Effector memory CD8-positive, alpha-beta T cell (primary cell): ENCODE measurements at regions not wholly inside any gene's neighbourhood (a gene's known extent, or its start where the extent isn't known, plus 50 kb on each side); places are given as distances from the start of the nearest gene placed in this dataset.
"Not testable (repeated sequence)": the region's sequence is repeated elsewhere in the genome, so short reads cannot be mapped to it uniquely, and the experiment has no call there.

Experiments used
- ATAC-seq: fragments of 150-1000 bp; cut with Tn5 transposase; replicated peaks from 2 replicates; pipeline ENCODE4 v1.10.0; 2021; ENCODE audit warnings: mild to moderate bottlenecking, moderate library complexity
- DNase-seq, 3 experiments: peaks; one replicate each; pipeline ENCODE4 v3.0.0; 2021
- H3K27ac Mint-ChIP-seq, 2 donors: one replicate each; pipeline ENCODE4 v1.8.0; 2022; ENCODE audit warnings: mild to moderate bottlenecking in 2 of 2, mixed read lengths in 2 of 2, moderate library complexity in 2 of 2
- H3K27me3 Mint-ChIP-seq, 2 donors: one replicate each; pipeline ENCODE4 v1.8.0; 2022; ENCODE audit warnings: mixed read lengths in 2 of 2
- H3K36me3 Mint-ChIP-seq: one replicate; pipeline ENCODE4 v1.8.0; 2022; ENCODE audit warnings: mild to moderate bottlenecking, moderate library complexity, mixed read lengths; ENCODE audit not compliant: insufficient read depth
- H3K4me1 Mint-ChIP-seq, 2 donors: one replicate each; pipeline ENCODE4 v1.8.0; 2022; ENCODE audit warnings: low read depth in 2 of 2, mixed read lengths in 2 of 2
- H3K4me3 Mint-ChIP-seq, 2 donors: one replicate each; pipeline ENCODE4 v1.8.0; 2022; ENCODE audit warnings: mild to moderate bottlenecking in 2 of 2, mixed read lengths in 2 of 2, moderate library complexity in 2 of 2
- H3K9me3 Mint-ChIP-seq, 2 donors: one replicate each; pipeline ENCODE4 v1.8.0; 2022; ENCODE audit warnings: mixed read lengths in 2 of 2

DNA sequence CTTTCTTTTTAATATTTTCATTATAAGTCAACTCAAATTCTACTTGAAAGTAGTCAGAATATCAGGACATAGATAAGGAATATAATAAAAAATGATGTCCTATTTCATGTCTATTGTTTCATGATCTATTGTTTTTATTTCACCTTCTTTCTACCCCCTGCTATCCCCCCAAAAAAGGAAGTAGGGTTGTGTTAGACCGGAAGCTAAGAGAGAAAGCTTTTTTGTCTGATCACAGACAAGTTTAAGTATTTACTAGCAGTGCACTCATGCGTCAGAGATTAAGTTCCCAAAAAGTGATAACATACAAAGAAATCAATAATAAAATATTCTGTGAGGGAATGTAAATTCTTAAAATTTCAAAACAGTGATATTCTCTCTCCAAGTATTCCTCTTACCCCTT lies 447.1 kb upstream of the CNTNAP5 start:
- H3K36me3 Mint-ChIP-seq, result no peaks in the 10 kb centered on the region

DNA sequence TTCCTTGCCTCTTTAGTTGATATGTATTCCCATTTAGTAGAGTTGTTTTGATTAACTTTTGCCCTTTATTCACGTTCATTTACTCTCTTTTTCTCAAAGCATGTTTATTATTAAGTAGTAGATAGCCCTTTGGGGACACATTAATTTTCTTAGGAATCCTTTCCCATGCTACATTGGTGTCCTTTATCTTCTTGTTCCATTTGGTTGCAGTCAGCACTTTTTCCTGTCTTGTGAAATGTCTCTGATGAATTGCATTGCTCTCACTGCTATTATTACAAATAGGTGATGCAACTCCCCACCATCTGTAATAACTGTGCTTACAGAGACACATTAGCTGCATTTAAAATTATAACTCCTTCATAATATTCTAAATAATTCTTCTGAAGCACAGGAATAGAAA lies 428.5 kb upstream of the CNTNAP5 start:
- Mint-ChIP-seq H3K4me1 (no peaks in the 10 kb centered on the region), H3K4me3 (no peak overlapping the region), H3K36me3 (no peaks in the 10 kb centered on the region), H3K27me3 (no peaks in the 10 kb centered on the region), H3K27ac (no peak overlapping the region), H3K9me3 (peaks cover 26 to 36% of the 10 kb centered on the region in 2 donors)
- DNase-seq, result no peak
- ATAC-seq, result no peak

More for the DNA sequence above, 447.1 kb upstream of the CNTNAP5 start:
- no peak for ATAC-seq
- no peak overlapping the region for H3K27ac Mint-ChIP-seq
- no peak overlapping the region for H3K4me3 Mint-ChIP-seq
- no peaks in the 10 kb centered on the region for H3K27me3 Mint-ChIP-seq
- H3K9me3 Mint-ChIP-seq, result peaks cover 2 to 7% of the 10 kb centered on the region in 2 donors
- no peak for DNase-seq
- no peaks in the 10 kb centered on the region for H3K4me1 Mint-ChIP-seq

DNA sequence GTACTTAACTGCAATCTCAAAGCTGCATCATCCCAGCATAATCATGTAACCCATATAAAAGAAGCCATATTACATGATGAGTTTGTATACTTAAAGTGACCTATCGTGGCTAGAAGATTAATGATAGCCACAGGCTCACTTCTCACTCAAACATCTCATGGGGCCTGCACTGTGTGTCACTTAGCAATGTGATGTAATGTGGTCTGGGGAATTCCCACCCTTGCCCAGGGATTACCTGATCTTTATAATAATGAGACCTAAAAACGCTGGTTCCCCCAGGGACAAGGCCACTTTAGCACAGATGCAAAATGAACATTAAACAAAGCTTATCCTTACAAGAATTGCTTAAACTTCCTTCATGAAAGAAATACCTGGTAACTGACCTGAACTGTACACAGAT lies 427.1 kb upstream of the CNTNAP5 start:
- DNase-seq (no peak), ATAC-seq (no peak)
- Mint-ChIP-seq H3K36me3 (no peaks in the 10 kb centered on the region), H3K4me3 (no peak overlapping the region), H3K27me3 (no peaks in the 10 kb centered on the region), H3K27ac (no peak overlapping the region), H3K9me3 (peaks cover 24 to 36% of the 10 kb centered on the region in 2 donors), H3K4me1 (no peaks in the 10 kb centered on the region)

DNA sequence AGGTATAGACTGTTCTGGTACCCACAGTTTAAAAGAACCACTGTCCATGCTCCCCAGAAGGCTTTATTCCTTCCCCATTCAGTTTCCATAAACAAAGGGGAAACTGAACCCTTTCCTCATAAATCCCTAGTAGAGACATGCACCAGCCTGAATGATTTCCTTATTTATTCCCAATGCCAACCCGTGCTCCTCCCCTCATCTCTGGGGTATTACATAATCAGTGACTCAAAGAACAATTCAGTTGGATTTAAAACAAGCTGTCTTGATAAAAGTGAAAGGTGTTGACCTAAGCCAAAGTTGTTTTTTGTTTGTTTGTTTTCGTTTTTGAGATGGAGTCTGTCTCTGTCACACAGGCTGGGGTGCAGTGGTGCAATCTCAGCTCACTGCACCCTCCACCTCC lies 418.5 kb upstream of the CNTNAP5 start:
- DNase-seq (no peak), ATAC-seq (no peak)
- Mint-ChIP-seq H3K27me3 (no peaks in the 10 kb centered on the region), H3K9me3 (peaks cover 7 to 10% of the 10 kb centered on the region in 2 donors), H3K4me3 (no peak overlapping the region), H3K36me3 (no peaks in the 10 kb centered on the region), H3K27ac (no peak overlapping the region), H3K4me1 (no peaks in the 10 kb centered on the region)

DNA sequence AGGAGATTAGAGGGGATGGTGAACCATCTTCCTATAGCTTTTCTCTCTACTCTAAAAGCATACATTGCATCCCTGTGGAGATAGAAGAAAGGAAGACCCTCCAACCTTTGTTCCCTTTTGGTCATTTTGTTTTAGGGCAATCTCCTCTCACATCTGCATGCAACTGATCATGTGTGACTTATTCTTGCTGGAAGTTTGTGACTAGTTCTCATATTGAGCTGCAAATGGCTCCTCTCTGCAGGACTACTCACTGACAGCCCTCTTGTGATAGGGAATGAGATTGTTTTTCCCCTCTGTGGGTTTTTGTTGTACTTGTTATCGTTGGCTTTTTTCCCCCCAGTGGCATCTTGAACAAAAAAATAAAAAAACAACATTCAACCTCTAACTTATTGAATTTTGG lies 416.0 kb upstream of the CNTNAP5 start:
- Mint-ChIP-seq H3K27ac (no peak overlapping the region), H3K9me3 (peaks cover 13 to 22% of the 10 kb centered on the region in 2 donors), H3K36me3 (no peaks in the 10 kb centered on the region), H3K4me3 (no peak overlapping the region), H3K4me1 (no peaks in the 10 kb centered on the region), H3K27me3 (no peaks in the 10 kb centered on the region)
- DNase-seq (no peak), ATAC-seq (no peak)

DNA sequence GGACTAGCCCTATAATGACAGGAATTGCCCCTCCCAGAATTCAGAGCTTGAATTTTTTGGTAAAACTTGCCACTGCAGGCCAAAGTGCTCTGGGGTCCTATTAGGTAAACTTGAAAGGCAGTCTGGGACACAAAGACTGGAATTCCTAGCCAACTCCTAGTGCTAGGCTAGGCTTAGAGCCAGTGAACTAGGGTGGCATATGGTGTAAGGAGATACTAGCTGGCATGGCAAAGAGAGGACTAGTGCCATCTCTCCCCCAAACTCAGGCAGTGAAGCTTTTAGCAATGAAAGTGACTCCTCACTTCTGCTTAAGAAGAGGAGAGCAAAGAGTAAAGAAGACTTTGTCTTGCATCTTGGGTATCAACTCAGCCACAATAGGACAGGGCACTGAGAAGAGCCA lies 410.5 kb upstream of the CNTNAP5 start:
- DNase-seq (no peak), ATAC-seq (no peak)
- Mint-ChIP-seq H3K27ac (no peak overlapping the region), H3K4me3 (no peak overlapping the region), H3K9me3 (peaks cover 18 to 32% of the 10 kb centered on the region in 2 donors), H3K4me1 (no peaks in the 10 kb centered on the region), H3K27me3 (no peaks in the 10 kb centered on the region), H3K36me3 (peaks cover 3% of the 10 kb centered on the region)

DNA sequence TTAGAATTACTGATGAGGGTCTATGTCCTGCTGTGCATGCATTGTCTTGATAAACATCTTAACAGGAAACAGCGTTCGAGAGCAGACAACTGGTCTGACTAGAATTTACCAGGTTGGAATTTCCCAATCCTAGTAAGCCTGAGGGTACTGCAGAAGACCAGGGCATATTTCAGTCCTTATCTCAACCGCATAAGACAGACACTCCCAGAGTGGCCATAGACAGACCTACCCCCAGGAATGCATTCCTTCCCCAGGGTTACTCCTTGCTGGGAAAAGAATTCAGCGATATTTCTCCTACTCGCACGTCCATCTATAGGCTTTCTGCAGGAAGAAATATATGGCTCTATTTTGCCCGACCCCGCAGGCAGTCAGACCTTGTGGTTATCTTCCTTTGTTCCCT lies 406.4 kb upstream of the CNTNAP5 start:
- H3K4me1 Mint-ChIP-seq, H3K36me3 Mint-ChIP-seq, H3K27me3 Mint-ChIP-seq, H3K27ac Mint-ChIP-seq, ATAC-seq, DNase-seq, H3K4me3 Mint-ChIP-seq: not testable (repeated sequence)
- H3K9me3 Mint-ChIP-seq, result peaks cover 8 to 10% of the 10 kb centered on the region in 2 donors

DNA sequence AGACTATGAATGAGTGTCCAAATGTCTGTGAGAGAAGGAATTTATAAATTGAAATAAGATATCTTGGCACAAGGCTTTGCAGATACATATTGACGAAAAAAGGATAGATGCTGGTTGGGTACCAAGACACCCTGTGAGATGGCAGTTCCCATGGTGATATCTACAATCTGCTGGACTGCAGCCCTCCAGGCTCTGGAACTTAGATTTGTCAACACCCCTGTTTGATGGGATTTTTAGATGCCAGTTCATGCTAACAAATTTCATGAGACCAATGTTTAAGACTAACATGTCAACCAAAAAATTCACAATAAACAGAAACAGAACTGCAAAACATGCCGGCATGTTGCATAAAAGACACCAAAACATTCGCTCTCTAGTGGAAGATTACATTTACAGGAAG lies 400.3 kb upstream of the CNTNAP5 start:
- no peak for DNase-seq
- Mint-ChIP-seq H3K4me1 (no peaks in the 10 kb centered on the region), H3K4me3 (no peak overlapping the region), H3K27ac (no peak overlapping the region), H3K36me3 (no peaks in the 10 kb centered on the region), H3K27me3 (no peaks in the 10 kb centered on the region), H3K9me3 (peaks cover 0 to 8% of the 10 kb centered on the region in 2 donors)
- ATAC-seq, result no peak

DNA sequence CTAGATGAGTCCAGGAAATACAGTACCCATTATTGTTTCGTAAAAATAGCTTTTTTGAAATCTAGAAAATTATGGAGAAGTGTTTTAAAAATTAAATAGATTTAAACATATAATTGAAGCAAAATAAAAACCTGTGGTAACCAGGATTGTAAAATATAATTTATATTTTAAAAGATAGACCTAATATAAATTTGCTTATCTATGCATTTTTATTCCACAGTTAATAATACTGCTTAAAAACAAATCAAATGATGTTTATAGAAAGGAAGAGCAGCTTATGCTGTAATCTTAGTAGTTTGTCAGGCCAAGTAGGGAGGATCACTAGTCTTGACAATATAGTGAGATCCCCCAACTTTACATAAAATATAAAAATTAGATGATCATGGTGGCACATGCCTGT lies 388.9 kb upstream of the CNTNAP5 start:
- Mint-ChIP-seq H3K36me3 (no peaks in the 10 kb centered on the region), H3K27me3 (no peaks in the 10 kb centered on the region)

DNA sequence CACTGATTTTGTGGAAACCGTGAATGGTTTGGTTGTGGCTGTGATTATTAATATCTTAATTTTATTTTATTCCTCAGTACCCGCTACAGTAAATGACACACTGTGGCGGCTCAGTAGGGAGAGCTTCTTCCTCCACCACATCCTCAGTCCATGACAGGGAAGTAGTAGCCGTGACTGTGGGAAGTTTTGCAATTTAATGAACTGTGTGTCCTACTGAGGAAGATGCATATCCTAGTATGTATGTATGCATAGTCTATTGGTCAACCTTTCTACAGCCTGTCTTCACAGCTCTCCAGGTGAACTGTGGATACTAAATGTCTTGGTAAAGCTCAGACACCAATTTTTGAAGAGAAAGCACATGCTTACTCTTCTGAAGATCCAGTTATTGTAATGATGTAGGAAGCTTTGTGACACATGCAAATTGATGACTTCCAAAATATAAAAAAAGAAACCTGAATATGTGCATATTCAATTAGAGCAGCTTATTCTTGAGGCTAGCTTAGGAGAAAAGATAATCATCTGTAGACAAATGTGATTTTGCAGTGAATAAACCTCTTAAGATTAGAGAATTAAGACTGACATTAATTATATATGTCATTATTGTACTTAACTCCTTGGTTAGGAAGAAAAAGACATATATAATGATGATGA lies 384.3 kb upstream of the CNTNAP5 start:
- no peak for DNase-seq
- Mint-ChIP-seq H3K9me3 (peaks cover 0 to 5% of the 10 kb centered on the region in 2 donors), H3K27ac (no peak overlapping the region), H3K27me3 (no peaks in the 10 kb centered on the region), H3K4me3 (no peak overlapping the region), H3K36me3 (no peaks in the 10 kb centered on the region), H3K4me1 (no peaks in the 10 kb centered on the region)
- no peak for ATAC-seq

More for the DNA sequence above, 388.9 kb upstream of the CNTNAP5 start:
- no peaks in the 10 kb centered on the region for H3K4me1 Mint-ChIP-seq
- DNase-seq (no peak), ATAC-seq (no peak)
- H3K4me3 Mint-ChIP-seq, result no peak overlapping the region
- H3K9me3 Mint-ChIP-seq, result peaks cover 0 to 7% of the 10 kb centered on the region in 2 donors
- H3K27ac Mint-ChIP-seq, result no peak overlapping the region

DNA sequence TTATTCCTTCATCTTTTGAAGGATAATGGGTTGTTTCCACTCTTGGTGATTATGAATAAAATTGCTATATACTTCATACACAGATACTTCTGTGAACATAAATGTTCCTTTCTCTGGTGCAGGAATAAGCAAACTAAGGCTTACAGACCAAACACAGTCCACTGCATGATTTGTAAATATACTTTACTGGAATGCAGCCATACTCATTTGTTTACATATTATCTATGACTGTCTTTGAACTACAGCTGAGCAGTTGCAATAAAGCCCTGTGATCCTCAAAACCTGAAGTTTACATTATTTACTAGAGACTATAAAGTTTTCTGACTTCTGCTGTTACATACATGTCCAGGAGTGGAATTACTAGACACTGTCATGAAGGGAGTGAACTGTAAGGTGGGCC lies 381.0 kb upstream of the CNTNAP5 start:
- DNase-seq, result no peak
- no peak overlapping the region for H3K4me3 Mint-ChIP-seq
- no peaks in the 10 kb centered on the region for H3K27me3 Mint-ChIP-seq
- no peaks in the 10 kb centered on the region for H3K36me3 Mint-ChIP-seq
- peaks cover 0 to 4% of the 10 kb centered on the region in 2 donors for H3K9me3 Mint-ChIP-seq
- H3K4me1 Mint-ChIP-seq, result no peaks in the 10 kb centered on the region
- H3K27ac Mint-ChIP-seq, result no peak overlapping the region
- no peak for ATAC-seq

DNA sequence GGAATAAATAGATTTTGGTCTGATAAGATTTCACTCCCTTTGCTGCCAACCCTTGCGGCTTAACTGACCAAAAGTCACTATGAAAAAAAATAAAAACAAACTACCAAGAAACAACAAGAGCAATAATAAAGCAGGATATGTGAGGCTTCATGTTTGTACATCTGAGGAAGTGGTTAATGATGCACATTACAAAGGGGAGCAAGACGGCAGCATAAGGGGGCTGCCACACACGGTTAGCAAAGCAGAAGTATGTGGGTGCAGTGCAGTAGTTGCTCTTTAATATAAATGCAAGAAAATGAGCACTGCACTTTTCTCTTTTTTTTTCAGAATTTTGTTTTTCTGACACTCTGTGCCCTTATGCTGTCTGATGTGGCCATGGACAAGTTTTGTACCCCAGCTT lies 377.1 kb upstream of the CNTNAP5 start:
- ATAC-seq, result no peak
- Mint-ChIP-seq H3K4me1 (no peaks in the 10 kb centered on the region), H3K27ac (no peak overlapping the region), H3K27me3 (no peaks in the 10 kb centered on the region), H3K36me3 (no peaks in the 10 kb centered on the region), H3K4me3 (no peak overlapping the region), H3K9me3 (peaks cover 3 to 8% of the 10 kb centered on the region in 2 donors)
- DNase-seq, result no peak

DNA sequence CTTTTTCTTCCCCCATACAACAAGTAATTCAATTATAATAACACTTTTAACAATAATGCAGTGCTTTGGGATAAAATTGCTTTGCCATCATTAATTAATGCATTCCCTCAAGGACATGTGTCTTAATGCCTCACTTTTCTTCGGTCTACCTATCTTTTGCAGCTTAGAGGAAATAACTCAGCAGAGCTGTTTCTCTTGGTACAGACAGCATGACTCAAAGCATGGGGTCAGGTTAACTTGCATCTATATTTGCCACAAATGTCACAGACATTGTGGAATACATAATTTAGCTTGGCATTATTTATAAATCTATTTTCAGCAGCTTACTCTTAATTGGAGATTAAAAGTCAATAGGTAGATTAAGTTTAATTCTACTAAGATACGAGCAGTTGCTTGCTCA lies 376.1 kb upstream of the CNTNAP5 start:
- DNase-seq (no peak), ATAC-seq (no peak)
- Mint-ChIP-seq H3K27ac (no peak overlapping the region), H3K4me3 (no peak overlapping the region), H3K36me3 (no peaks in the 10 kb centered on the region), H3K9me3 (peaks cover 3 to 9% of the 10 kb centered on the region in 2 donors), H3K27me3 (no peaks in the 10 kb centered on the region), H3K4me1 (no peaks in the 10 kb centered on the region)

DNA sequence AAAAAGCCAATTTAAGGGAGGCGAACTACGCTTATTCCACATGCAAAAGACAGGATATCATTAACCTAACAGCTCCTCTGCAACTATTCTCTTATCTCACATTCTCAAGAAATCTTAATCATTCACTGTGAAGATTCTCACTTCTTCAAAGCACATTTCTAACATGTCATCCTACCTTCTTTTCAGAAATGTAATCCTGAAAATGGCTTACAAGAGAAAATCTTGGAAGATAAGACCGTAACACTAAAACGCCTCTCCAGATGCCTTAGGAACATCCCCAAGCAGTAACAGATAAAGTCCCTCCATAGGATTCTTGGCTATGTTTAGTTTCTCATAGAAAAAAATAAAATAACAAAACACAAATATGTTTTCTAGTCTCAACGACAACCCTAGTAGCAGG lies 373.9 kb upstream of the CNTNAP5 start:
- H3K36me3 Mint-ChIP-seq, result no peaks in the 10 kb centered on the region
- ATAC-seq (no peak), DNase-seq (no peak)
- no peak overlapping the region for H3K4me3 Mint-ChIP-seq
- no peak overlapping the region for H3K27ac Mint-ChIP-seq
- peaks cover 8 to 17% of the 10 kb centered on the region in 2 donors for H3K9me3 Mint-ChIP-seq
- no peaks in the 10 kb centered on the region for H3K4me1 Mint-ChIP-seq
- H3K27me3 Mint-ChIP-seq, result no peaks in the 10 kb centered on the region

DNA sequence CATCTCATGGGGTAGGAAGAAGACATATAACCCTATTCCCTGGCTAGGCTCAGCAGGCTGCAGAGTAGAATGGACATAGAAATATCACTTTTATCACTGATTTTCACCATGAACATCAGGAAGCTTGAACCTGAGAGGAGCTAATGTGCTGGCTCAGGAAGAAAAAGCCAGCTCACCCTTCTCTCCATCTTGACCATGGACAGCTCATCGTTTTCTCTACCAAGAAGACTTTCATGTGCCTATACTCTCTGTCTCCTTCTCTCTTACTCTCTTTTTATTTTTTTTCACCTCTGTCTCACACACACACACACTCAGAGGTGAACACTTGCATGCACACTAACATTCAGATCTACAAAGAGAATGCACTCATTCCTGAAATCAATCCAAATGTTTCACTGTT lies 372.8 kb upstream of the CNTNAP5 start:
- H3K27ac Mint-ChIP-seq, result no peak overlapping the region
- no peaks in the 10 kb centered on the region for H3K4me1 Mint-ChIP-seq
- H3K9me3 Mint-ChIP-seq, result peaks cover 12 to 17% of the 10 kb centered on the region in 2 donors

More for the DNA sequence above, 372.8 kb upstream of the CNTNAP5 start:
- Mint-ChIP-seq H3K36me3 (no peaks in the 10 kb centered on the region), H3K27me3 (no peaks in the 10 kb centered on the region), H3K4me3 (no peak overlapping the region)
- DNase-seq, result no peak
- ATAC-seq, result no peak
